HepG2 (cell line): ENCODE measurements at regions not wholly inside any gene's neighbourhood (a gene's known extent, or its start where the extent isn't known, plus 50 kb on each side); places are given as distances from the start of the nearest gene placed in this dataset.

Experiments
- CAMTA2 ChIP-seq: sonication (generic); formaldehyde crosslinking; IDR thresholded peaks from 2 replicates; pipeline ENCODE4 v1.4.0; 2020; ENCODE audit warnings: mild to moderate bottlenecking, missing genetic modification reagents, borderline replicate concordance
- MAFK ChIP-seq, 2 experiments: IDR thresholded peaks in 1 of 2; conservative IDR thresholded peaks in 1 of 2; 2 replicates each; pipeline ENCODE4 v1.6.1; 2011; ENCODE audit warnings: improper control_type of control experiment in 2 of 2, low read length in 2 of 2
- MEIS2 ChIP-seq: sonication (generic); formaldehyde crosslinking; IDR thresholded peaks from 2 replicates; pipeline ENCODE4 v1.9.0; 2021; ENCODE audit warnings: mild to moderate bottlenecking, missing genetic modification reagents
- RAD51 ChIP-seq: fragments of 450-650 bp; IDR thresholded peaks from 2 replicates; pipeline ENCODE4 v1.6.1; 2016; ENCODE audit warnings: borderline replicate concordance
- TAF1 ChIP-seq: sonication (generic); formaldehyde crosslinking; IDR thresholded peaks from 2 replicates; pipeline ENCODE4 v1.4.0; 2020; ENCODE audit warnings: missing genetic modification reagents
- TAF15 ChIP-seq: fragments of 200-400 bp; formaldehyde crosslinking; IDR thresholded peaks from one replicate; pipeline ENCODE4 v1.6.1; 2018; ENCODE audit warnings: mild to moderate bottlenecking, low read depth, low read length; ENCODE audit not compliant: poor library complexity, severe bottlenecking
- TCF7 ChIP-seq: sonication (generic); IDR thresholded peaks from 2 replicates; pipeline ENCODE4 v1.6.1; 2016; ENCODE audit warnings: antibody characterized with exemption, low read depth
- WIZ ChIP-seq: sonication (generic); formaldehyde crosslinking; IDR thresholded peaks from 2 replicates; pipeline ENCODE4 v1.5.1; 2020; ENCODE audit warnings: mild to moderate bottlenecking, missing genetic modification reagents
- TF ChIP-seq, protein P1 (sequence below): sonication (generic); formaldehyde crosslinking; IDR thresholded peaks from 2 replicates; pipeline ENCODE4 v1.5.0; 2020; ENCODE audit warnings: mild to moderate bottlenecking, missing genetic modification reagents, moderate library complexity
- TF ChIP-seq, protein P2 (sequence below): sonication (generic); formaldehyde crosslinking; IDR thresholded peaks from 2 replicates; pipeline ENCODE4 v1.4.0; 2020; ENCODE audit warnings: missing genetic modification reagents

DNA sequence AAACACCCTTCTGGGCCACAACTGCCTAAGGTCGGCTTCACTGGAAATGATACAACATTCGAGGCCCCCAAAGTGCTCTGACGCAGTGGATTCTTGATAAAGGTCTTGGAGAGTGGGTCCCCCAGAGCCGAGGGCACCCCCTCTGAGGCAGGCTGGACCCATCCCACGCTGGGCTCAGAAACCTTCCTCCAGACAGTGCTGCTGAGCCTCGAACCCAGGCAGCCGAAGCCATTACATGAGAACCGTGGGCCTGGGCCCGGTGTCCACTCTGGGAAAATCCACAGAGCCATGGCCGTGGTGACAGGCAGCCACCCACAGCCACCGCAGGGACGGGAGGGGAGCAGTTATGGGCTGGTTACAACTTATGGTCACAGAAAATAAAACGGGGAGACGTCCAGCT, 81.4 kb upstream of the ID2 start:
- TF ChIP-seq, protein P1, sequence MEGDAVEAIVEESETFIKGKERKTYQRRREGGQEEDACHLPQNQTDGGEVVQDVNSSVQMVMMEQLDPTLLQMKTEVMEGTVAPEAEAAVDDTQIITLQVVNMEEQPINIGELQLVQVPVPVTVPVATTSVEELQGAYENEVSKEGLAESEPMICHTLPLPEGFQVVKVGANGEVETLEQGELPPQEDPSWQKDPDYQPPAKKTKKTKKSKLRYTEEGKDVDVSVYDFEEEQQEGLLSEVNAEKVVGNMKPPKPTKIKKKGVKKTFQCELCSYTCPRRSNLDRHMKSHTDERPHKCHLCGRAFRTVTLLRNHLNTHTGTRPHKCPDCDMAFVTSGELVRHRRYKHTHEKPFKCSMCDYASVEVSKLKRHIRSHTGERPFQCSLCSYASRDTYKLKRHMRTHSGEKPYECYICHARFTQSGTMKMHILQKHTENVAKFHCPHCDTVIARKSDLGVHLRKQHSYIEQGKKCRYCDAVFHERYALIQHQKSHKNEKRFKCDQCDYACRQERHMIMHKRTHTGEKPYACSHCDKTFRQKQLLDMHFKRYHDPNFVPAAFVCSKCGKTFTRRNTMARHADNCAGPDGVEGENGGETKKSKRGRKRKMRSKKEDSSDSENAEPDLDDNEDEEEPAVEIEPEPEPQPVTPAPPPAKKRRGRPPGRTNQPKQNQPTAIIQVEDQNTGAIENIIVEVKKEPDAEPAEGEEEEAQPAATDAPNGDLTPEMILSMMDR: no peak
- TF ChIP-seq MAFK (conservative IDR thresholded peaks at IDR 0.05 in 1 of 2, IDR thresholded peaks at IDR 0.05 in 1 of 2; ENCODE audit: low read length in 2 of 2) (no peak), TCF7 (no peak), TAF1 (CRISPR knock-in tag) (no peak), MEIS2 (CRISPR knock-in tag) (no peak), CAMTA2 (CRISPR knock-in tag) (no peak), RAD51 (no peak), TAF15 (no peak), WIZ (CRISPR knock-in tag) (no peak)
- TF ChIP-seq, protein P2, sequence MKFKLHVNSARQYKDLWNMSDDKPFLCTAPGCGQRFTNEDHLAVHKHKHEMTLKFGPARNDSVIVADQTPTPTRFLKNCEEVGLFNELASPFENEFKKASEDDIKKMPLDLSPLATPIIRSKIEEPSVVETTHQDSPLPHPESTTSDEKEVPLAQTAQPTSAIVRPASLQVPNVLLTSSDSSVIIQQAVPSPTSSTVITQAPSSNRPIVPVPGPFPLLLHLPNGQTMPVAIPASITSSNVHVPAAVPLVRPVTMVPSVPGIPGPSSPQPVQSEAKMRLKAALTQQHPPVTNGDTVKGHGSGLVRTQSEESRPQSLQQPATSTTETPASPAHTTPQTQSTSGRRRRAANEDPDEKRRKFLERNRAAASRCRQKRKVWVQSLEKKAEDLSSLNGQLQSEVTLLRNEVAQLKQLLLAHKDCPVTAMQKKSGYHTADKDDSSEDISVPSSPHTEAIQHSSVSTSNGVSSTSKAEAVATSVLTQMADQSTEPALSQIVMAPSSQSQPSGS (CRISPR knock-in tag): no peak
